Fibroblast of skin of left quadriceps (primary cell): ENCODE measurements at regions not wholly inside any gene's neighbourhood (a gene's known extent, or its start where the extent isn't known, plus 50 kb on each side); places are given as distances from the start of the nearest gene placed in this dataset.
A peak's percentile ranks its signal among the peaks of the same experiment; 100 is the strongest.

Experiments used
- DNase-seq, 2 experiments: peaks; one replicate each; pipeline ENCODE4 v3.0.0-alpha.2; 2013; ENCODE audit warnings: low read depth in 2 of 2

DNA sequence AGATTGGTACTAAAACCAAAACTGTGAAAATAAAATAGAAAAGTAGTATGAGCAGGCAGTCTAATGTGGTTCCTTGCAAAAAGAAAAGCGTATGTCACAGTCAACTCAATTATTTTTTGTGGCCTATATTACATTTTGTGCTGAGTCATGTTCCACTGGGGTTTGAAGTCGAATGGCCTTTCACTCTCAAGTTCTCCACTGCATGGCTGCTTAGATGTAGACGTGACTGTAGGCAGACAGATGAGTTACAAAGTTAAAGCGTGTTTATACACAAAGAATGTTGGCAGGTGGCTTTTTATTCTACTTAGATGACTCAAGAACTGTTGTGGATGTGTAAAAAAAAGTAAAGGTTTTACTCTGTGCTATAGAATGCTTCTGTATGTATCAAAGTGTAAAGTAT lies 133.9 kb downstream of the SLITRK6 start:
- peak; percentile 9 to 20 for DNase-seq

DNA sequence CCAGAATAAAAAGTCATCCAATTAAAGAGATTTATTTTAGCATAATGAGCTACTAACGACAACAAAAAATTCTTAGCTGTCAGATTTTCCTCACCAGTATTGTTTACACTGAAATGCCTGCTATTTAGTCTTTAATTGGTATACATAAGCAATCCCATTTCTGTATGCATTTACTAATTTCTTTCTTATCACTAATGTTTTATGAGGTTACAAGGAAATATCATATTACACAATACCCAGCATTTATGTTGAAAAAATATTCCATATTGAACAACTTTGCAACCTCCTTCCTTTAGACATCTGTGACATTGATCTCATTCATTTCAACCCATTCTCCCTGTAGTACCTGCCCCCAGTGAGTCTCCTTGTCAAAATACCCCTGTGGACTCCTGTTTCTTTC lies 135.4 kb downstream of the SLITRK6 start:
- DNase-seq, result no peak

DNA sequence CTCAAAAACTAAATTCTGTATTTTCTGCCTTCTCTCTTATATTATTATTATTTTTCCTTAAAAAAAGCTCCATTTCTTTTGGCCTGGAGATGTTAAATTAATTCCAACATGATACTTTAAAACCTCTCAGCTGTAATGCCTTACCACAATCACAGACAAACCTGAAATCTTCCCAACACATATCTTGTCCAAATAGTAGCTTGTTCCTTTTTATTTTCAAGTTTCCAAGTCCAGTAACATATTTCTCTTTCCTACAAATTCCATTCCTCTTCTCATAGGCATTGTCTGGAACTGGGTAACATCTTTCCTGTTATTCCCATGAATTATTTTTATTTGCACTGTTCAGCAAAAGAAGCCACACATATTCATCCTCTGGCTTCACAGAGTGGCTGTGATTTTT lies 137.0 kb downstream of the SLITRK6 start:
- no peak for DNase-seq

DNA sequence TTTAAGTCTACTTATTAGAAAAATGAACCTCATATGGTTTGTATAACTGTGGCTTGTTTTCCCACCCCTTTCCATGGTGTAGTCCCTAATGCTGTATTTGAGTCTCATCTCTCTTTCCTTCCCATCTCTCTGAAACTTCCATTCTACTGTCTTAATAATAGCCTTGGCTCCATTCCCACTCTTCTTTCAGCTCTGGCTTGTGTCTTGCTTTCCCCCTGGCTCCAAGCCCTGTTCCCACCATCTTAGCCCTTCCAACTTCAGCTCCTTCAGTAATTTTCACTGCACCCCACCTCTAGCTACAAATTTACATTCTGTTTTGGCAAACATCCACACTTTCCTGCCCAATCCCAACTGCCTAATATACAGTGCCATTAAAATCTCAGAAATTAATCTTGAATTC lies 137.5 kb downstream of the SLITRK6 start:
- no peak for DNase-seq

DNA sequence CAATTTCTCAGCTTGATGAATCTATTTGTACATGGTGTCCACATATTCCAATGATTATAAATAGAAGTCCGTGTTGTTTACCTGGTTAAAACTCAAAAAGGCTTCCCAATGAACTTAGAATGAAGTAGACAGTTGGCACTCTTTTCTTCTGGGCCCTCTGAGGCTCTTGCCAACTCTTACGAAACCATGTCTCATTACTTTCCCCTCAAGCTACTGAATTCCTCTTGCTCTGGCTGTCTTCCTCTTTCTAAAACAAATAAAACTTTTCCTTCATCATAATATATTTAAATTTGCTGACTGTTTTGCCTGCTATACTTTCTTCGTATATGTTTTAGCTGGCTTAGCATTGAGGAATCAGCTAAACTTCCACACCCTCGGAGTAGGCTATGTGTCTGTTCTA lies 139.7 kb downstream of the SLITRK6 start:
- no peak for DNase-seq

DNA sequence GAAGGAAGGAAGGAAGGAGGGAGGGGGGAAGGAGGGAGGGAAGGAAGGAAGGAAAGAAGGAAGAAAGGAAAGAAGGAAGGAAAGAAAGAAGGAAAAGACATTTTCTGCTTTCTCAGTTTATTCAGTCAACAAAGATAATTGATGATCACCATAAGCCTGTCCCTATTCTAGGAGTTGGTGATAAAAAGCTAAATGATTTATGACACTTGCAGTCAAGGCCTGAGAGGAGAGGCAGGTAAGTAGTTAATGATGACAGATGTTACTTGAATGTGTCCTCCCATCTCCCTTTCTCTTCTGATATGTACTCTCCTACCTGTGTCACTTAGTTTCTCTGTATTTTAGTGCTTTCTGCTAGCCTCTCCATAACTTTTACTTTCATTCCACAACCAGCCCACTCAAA lies 141.3 kb downstream of the SLITRK6 start:
- no peak for DNase-seq

DNA sequence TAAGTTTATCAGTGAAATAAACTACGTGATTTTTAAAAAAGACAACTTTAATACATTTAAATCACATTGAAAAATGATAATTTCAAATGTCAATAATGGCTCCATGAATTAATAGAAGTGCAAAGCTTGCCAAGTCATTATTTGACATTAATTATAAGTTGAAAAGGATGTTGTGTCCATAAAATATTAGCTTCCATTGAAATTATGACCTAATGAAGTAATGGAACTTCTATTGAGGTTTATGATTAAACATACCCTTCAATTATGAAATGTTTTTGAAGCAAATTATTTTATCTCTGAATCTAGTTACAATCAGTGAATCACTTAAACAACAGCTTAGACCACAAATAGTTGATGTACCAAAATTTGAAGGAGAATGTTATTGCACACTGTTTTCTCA lies 144.2 kb downstream of the SLITRK6 start:
- no peak for DNase-seq

DNA sequence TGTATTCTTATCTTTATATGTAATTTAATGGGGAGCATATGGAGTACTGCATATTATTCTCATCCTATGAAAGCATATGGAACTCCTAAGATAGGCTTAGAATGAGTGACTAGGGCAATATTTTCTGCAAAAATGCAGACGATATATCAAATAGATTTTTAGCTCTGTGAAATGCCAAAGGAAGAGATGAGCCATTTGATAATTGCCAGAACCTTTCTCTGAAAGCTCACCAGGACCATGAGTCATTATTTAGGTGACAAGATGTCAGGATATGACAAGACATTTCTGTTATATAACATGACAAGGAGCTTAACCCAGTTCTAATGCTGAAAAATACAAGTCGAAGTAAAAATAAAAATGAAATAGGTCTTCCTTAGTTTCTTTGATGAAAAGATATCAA lies 145.0 kb downstream of the SLITRK6 start:
- DNase-seq, result no peak

DNA sequence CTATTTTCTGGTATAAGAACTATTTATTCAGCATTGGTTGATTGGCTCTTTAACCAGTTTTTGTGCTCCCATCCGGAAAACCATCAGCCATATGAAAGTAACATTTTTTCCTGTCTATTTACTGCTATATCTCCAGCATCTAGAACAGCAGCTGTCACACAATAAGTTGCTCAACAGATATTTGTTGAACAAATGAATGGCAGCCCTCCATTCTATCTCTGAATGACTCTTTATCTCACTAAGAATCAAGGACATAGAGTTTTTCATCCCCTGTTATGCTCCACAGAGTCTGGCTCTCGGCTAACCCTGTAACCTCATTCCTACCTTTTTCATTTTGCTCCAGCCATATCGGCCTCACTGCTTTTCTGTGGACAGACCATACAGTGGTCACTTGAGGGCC lies 145.5 kb downstream of the SLITRK6 start:
- no peak for DNase-seq

DNA sequence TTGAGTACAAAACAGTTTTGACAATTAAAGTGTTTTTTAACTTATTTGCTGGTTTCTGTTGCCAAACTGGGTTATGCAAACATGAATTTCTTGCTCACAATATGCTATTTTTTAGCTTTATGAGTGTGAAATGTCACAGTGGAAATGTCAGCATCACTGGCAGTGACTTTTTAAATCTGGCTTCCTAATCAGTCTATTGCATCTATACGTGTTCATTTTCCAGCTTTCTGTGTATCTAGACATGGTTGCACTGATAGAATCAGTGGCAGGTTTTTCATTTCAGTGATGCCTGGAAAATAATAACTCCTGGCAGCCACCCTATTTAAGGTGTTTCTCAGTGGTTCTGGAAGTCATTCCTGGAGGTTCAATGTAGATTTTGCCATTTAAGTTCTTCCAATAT lies 146.7 kb downstream of the SLITRK6 start:
- no peak for DNase-seq

DNA sequence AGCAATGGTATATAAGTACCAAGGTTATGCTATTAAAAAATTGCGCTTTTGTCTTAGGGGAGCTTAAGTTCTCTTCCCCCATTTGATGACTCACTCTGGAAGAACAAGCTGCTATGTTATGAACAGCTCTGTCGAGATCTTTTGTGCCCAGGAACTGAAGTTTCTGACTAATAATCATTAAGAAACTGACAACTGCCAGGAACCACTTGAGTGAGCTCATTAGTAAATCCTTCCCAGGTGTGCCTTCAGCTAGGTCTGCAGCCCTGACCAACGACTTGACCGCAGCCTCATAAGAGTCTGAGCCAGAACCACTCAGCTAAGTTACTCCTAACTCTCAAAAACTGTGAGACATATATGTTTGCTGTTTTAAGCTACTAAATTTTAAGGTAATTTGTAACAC lies 147.8 kb downstream of the SLITRK6 start:
- no peak for DNase-seq

DNA sequence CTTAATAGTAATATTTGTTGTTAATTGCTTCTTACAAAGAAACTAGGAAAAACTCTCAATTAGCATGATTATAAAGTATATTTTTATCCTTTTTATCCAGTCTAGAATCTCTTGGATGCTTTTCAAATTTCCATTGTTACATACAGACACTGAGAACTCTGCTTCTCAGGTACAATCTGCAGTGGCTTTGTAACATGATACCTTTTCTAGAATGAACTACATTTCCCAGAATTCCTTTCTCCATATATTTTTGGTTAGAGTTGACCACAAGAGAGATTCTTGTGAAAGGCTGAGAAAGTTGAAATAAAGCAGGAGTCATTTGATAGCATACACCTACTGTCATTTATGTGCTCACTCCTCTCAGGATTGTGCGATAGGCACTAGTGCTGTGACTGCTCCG lies 148.6 kb downstream of the SLITRK6 start:
- no peak for DNase-seq

DNA sequence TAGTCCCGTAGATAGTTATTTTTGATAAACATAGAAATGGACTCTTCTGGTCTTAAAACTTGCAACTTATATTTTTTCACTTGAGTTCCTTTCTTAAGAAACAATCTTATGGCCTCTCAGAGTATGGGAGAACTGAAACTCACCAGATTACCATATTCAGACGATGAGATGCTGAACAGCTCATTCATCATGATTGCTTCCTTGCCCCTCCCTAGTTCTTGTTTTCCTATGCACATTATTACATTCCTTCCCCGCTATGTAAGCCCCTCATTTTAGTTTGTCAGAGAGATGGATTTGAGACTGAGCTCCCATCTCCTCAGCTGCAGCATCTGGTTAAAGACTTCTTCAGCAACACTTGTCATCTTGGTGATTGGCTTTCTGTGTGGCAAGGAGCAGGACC lies 158.5 kb downstream of the SLITRK6 start:
- DNase-seq, result no peak

DNA sequence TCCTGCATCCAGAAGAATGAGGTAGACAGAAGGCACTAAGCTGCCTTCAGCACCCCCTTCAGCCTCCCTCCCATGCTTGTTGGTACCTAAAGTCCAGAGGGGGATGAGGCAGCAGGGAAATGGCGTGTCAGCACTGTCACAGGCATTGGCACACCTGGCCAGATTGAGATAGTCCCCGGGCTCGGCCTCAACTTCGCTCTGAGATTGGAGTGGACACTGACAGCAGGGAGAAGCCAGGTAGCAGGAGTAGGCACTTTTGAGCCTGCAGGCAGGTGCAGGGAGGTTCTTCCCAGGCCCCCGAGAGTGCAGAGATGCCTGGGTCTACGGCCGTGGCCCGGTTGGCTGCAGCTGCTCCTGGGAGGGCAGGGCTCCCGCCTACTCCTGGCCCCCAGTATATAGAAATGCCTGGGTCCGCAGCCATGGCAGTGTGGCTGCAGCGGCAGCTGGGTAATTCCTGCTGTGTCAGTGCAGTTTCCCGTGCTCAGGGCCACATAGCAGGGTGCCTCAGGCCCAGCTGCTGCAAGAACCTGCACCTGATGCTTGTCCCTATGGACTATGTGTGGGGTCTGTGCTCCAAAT lies 160.3 kb downstream of the SLITRK6 start:
- DNase-seq, result no peak

DNA sequence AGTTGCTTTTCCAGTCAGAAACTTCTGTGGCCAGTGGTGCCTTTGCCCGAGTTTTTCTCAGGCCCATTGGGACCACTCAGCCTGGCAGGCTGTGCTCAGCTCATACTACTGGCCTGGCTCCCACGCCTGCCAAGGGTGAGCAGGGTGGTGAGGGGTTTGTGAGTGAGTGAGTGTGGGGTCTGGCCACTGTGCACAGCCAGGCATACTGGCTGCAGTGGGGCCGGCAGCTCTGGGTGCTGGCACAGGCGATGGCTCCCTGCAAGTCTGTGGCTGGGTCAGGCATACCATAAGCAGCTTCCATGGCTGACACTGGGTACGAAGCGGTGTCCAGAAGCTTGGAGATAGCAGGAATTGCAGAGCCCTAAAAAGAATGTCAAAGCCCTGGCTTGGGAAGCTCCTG lies 161.0 kb downstream of the SLITRK6 start:
- no peak for DNase-seq

DNA sequence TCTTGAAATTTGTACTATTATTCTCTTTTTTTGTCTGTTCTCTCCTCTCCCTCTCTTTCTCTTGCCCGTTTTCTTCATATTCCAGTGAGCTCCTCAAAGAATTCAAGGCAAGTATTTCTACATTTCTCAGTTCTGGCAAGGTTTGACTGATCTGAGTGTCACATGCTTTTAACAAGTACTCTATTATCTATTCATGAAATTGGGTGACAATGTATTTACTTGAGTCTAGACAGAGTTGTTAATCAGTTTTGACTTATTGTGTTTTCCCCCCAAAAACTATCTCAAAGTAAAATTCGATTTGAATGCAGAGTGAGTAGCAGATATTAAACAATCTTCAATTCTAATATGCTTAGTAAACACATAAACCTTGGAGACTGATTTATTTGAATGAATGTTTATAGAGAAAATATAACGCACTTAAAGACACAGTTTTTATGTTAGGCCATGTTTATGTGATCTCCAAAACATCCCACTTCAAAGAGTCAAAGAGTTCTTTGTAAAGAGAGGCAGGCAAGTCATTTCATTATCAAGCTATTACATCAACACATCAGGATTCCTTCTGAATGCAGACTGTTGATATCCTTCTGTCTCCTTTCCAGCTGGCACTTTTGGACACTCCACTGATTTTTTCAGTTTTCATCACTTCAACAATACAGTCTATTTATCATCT lies 166.6 kb downstream of the SLITRK6 start:
- no peak for DNase-seq

DNA sequence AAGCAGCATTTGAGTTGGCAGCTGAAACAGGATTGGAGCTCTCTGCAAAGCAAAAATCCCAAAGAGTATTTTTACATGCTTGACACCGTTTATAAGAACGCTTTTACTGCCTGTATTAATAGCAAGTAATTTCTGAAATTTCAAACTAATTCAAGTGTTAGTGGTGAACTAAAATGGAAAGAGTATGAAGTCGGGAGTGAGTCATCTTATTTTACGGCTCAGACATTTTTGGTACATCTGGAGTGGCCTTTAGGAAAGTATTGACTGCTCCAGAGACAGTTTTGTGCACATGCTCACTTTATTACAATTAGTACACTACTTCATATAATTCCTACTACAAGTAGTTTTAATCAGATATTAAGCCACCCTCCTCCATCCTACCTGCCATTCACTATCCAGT lies 167.4 kb downstream of the SLITRK6 start:
- DNase-seq, result peak; percentile 17 to 22

DNA sequence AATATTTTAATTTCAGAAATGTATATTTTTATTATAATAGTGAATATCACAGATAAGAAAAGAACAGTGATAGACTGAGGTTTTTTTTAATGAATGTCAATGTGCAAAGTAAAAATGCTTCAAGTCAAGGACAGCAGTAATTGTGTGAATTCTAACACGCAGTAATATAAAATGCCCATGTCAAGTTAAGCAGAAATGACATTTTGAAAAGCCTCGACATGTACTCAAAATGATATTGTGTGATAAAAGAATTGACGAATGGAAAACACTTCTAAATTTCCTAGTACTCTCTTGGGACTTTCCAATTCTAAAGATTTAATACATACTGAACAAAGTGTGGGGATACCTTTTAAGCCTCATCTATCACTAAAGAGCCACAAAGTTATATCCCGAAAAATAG lies 172.6 kb downstream of the SLITRK6 start:
- no peak for DNase-seq

DNA sequence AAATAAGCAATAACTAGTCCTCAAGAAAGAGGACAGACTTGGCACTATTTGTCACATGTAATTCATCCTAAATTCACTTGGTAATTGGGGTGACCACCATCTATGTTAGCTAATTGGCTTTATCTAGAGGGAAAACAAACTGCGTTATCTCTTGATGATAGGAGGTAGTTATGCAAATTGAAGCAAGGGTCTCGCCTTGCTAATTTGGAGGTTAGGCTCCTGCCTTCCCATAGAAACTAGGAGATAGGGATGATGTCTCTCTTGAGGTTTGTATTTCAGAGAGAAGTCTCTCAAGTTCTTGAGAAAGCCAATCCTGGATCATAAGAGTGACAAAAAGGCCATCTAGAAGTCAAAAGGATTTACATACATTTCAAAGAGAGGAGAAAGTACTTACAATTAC lies 179.9 kb downstream of the SLITRK6 start:
- no peak for DNase-seq

DNA sequence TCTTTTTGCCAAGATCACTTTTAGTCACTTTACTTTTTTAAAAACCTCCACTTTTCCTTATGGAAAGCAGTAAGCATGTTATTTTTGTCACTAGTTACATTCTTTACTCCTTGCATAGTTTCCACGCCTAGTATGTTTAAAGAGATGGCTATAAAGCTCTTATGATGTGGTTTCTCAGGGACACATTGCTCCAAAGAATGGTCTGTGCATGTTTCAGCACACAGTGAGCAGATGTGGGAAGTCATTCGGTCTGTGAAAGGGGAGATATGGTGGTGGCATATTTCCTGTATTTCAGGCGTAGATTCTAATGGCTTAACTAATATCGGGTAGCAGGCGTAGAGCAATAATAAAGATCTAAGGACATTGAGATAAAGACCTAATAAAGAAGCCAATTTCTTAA lies 180.7 kb downstream of the SLITRK6 start:
- no peak for DNase-seq

DNA sequence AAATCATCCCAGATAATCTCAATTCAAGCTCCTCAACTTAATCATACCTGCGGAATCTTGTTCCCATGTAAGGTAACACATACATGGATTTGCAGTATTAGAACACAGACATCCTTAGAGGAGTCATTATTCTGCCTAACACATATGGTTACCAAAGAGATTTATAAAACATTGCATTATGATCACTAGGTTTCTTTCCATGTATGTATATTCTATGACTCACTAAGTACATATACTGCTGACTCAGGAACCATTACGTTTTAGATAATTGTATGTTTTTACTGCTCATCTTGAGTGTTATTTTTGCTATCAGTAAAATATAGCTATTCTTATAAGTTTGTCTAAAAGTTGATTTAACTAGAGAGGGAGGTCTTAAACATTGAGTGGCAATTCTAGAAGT lies 182.9 kb downstream of the SLITRK6 start:
- DNase-seq, result no peak

DNA sequence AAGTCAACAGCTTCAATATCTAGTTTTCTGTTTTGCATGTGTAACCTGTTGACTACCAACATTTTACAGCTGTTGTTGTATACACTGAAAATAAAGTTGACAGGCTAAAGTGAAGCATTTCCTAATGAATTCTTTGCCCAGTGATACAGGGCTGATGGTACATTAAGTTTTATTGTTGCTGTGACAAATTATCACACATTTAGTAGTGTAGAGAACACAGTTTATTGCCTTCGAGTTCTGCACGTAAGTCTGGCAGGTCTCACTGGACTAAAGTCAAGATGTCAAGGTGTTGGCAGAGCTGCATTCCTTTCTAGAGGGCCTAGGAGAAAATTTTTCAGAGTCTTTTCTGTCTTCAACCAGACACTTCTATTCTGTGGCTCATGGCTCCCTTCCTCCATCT lies 184.2 kb downstream of the SLITRK6 start:
- DNase-seq, result no peak

DNA sequence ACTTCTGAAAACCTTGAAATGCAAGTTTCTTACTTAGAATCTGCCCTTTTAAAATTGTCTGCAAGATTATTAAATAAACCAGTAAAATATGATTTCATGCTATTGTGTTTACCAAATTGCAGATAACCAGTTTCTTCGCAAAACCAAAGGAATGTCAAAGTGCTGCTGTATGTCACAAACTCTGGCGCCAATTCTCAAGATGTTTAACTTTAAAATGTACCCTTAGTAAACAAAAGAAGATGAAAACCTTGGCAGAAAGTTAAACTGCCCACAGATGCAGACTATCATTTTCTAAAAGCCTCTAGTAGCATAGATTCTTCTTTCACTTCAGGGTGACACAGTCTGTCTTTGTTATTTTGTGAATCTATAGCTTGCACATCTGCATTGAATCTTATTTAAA lies 189.2 kb downstream of the SLITRK6 start:
- no peak for DNase-seq

DNA sequence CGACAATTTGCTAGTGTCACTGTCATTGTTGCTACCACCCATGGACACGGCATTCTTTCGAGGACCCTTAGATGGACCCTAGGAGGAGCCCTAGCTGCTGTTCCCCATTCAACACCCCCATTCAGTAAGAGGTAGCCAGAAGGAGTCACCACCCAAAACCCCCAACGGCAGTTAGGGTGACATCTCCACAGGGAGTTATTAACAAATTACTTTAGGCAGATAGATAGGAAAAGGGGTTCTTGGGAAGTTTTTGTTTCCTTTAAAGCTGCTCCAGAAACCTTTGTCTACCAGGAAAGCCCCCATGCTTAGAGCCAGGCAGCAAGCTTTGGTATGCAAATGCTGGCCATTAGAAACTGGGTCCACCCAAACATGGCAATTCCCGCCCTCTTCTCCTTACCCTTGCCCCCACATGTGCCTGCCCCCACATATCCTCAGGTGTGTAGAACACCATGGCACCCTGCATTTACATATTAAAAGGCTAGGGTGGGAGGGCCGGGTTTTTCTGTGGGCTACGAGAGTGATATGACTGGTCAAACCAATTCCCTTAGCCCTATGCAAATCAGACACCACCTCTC lies 190.9 kb downstream of the SLITRK6 start:
- no peak for DNase-seq
